ENCODE measurements at regions not wholly inside any gene's neighbourhood (a gene's known extent, or its start where the extent isn't known, plus 50 kb on each side); places are given as distances from the start of the nearest gene placed in this dataset.

DNA sequence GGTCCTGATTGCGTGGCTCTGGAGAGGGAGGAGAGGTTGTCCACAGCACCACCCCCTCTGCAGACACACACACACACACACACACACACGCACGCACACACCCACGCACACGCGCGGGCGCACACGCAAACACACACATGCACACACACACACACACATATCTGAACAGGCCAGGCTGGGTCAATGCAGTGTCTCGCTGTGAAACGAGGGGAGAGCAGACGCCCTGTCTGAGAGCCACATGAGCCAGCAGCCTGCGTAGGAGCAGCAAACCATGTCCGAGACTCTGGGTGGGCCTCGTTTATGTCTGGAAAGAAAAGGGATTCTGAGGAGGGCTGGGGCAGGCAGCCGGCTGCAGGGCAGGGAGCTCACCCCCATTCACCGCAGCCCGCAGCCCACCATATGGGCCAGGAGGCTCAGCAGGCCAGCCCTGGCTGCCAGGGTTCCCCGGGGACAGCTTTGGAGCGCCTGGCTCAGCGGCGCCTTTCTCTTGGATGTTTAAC is 93.3 kb upstream of the TNRC6C start:
- TF ChIP-seq POLR2AphosphoS5 (IDR thresholded peaks at IDR 0.05; ENCODE audit: low read depth, low read length) (no peak), TAF1 (IDR thresholded peaks at IDR 0.05; ENCODE audit: low read depth, low read length) (no peak), MAFK (IDR thresholded peaks at IDR 0.05; ENCODE audit: low read depth, low read length) (no peak), PHF8 (conservative IDR thresholded peaks at IDR 0.05; ENCODE audit: low read depth, low read length) (no peak)
- TF ChIP-seq, protein P1, sequence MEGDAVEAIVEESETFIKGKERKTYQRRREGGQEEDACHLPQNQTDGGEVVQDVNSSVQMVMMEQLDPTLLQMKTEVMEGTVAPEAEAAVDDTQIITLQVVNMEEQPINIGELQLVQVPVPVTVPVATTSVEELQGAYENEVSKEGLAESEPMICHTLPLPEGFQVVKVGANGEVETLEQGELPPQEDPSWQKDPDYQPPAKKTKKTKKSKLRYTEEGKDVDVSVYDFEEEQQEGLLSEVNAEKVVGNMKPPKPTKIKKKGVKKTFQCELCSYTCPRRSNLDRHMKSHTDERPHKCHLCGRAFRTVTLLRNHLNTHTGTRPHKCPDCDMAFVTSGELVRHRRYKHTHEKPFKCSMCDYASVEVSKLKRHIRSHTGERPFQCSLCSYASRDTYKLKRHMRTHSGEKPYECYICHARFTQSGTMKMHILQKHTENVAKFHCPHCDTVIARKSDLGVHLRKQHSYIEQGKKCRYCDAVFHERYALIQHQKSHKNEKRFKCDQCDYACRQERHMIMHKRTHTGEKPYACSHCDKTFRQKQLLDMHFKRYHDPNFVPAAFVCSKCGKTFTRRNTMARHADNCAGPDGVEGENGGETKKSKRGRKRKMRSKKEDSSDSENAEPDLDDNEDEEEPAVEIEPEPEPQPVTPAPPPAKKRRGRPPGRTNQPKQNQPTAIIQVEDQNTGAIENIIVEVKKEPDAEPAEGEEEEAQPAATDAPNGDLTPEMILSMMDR (IDR thresholded peaks at IDR 0.05; ENCODE audit: control extremely low read depth in 1 of 3, insufficient read depth in 1 of 3, low read depth in 1 of 3, low read length in 3 of 3) = no peak
- TF ChIP-seq, protein P2, sequence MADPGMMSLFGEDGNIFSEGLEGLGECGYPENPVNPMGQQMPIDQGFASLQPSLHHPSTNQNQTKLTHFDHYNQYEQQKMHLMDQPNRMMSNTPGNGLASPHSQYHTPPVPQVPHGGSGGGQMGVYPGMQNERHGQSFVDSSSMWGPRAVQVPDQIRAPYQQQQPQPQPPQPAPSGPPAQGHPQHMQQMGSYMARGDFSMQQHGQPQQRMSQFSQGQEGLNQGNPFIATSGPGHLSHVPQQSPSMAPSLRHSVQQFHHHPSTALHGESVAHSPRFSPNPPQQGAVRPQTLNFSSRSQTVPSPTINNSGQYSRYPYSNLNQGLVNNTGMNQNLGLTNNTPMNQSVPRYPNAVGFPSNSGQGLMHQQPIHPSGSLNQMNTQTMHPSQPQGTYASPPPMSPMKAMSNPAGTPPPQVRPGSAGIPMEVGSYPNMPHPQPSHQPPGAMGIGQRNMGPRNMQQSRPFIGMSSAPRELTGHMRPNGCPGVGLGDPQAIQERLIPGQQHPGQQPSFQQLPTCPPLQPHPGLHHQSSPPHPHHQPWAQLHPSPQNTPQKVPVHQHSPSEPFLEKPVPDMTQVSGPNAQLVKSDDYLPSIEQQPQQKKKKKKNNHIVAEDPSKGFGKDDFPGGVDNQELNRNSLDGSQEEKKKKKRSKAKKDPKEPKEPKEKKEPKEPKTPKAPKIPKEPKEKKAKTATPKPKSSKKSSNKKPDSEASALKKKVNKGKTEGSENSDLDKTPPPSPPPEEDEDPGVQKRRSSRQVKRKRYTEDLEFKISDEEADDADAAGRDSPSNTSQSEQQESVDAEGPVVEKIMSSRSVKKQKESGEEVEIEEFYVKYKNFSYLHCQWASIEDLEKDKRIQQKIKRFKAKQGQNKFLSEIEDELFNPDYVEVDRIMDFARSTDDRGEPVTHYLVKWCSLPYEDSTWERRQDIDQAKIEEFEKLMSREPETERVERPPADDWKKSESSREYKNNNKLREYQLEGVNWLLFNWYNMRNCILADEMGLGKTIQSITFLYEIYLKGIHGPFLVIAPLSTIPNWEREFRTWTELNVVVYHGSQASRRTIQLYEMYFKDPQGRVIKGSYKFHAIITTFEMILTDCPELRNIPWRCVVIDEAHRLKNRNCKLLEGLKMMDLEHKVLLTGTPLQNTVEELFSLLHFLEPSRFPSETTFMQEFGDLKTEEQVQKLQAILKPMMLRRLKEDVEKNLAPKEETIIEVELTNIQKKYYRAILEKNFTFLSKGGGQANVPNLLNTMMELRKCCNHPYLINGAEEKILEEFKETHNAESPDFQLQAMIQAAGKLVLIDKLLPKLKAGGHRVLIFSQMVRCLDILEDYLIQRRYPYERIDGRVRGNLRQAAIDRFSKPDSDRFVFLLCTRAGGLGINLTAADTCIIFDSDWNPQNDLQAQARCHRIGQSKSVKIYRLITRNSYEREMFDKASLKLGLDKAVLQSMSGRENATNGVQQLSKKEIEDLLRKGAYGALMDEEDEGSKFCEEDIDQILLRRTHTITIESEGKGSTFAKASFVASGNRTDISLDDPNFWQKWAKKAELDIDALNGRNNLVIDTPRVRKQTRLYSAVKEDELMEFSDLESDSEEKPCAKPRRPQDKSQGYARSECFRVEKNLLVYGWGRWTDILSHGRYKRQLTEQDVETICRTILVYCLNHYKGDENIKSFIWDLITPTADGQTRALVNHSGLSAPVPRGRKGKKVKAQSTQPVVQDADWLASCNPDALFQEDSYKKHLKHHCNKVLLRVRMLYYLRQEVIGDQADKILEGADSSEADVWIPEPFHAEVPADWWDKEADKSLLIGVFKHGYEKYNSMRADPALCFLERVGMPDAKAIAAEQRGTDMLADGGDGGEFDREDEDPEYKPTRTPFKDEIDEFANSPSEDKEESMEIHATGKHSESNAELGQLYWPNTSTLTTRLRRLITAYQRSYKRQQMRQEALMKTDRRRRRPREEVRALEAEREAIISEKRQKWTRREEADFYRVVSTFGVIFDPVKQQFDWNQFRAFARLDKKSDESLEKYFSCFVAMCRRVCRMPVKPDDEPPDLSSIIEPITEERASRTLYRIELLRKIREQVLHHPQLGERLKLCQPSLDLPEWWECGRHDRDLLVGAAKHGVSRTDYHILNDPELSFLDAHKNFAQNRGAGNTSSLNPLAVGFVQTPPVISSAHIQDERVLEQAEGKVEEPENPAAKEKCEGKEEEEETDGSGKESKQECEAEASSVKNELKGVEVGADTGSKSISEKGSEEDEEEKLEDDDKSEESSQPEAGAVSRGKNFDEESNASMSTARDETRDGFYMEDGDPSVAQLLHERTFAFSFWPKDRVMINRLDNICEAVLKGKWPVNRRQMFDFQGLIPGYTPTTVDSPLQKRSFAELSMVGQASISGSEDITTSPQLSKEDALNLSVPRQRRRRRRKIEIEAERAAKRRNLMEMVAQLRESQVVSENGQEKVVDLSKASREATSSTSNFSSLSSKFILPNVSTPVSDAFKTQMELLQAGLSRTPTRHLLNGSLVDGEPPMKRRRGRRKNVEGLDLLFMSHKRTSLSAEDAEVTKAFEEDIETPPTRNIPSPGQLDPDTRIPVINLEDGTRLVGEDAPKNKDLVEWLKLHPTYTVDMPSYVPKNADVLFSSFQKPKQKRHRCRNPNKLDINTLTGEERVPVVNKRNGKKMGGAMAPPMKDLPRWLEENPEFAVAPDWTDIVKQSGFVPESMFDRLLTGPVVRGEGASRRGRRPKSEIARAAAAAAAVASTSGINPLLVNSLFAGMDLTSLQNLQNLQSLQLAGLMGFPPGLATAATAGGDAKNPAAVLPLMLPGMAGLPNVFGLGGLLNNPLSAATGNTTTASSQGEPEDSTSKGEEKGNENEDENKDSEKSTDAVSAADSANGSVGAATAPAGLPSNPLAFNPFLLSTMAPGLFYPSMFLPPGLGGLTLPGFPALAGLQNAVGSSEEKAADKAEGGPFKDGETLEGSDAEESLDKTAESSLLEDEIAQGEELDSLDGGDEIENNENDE (IDR thresholded peaks at IDR 0.05; ENCODE audit: insufficient replicate concordance, low read length) = no peak
- TF ChIP-seq, protein P3, sequence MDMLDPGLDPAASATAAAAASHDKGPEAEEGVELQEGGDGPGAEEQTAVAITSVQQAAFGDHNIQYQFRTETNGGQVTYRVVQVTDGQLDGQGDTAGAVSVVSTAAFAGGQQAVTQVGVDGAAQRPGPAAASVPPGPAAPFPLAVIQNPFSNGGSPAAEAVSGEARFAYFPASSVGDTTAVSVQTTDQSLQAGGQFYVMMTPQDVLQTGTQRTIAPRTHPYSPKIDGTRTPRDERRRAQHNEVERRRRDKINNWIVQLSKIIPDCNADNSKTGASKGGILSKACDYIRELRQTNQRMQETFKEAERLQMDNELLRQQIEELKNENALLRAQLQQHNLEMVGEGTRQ (IDR thresholded peaks at IDR 0.05; ENCODE audit: low read length) = no peak
